NCI-H1048 (cell line): ENCODE measurements at regions not wholly inside any gene's neighbourhood (a gene's known extent, or its start where the extent isn't known, plus 50 kb on each side); places are given as distances from the start of the nearest gene placed in this dataset.

ENCODE experiments used
- DNase-seq: peaks from one replicate; lab custom pipeline; 2025; lab: John Stamatoyannopoulos, UW

GRCh38 chr6:139438775-139439174 lies 64.3 kb upstream of the CITED2 start:
- no peak for DNase-seq

DNA sequence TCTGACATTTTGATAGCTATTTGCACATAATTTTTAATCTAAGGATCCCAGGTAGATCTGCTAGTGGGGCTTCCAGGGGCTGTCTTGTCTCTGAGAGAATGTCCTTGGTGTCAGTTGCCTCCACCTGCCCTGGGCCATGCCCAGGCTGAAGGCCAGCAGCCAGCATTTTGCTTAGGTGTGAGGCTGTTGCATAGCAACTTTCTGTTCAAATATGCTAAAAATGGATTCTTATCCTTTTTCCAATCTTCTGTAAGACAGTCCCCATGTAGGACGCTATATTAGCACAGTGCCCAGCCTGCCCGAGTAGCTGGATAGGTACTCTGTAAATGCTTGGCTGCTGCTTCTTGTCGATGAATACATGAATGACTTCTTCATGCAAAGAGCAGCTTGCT lies 62.5 kb upstream of the CITED2 start:
- no peak for DNase-seq

- DNase-seq = peak; percentile 17
Observed at GRCh38 chr6:139436200-139436956, 61.9 kb upstream of the CITED2 start.

DNA sequence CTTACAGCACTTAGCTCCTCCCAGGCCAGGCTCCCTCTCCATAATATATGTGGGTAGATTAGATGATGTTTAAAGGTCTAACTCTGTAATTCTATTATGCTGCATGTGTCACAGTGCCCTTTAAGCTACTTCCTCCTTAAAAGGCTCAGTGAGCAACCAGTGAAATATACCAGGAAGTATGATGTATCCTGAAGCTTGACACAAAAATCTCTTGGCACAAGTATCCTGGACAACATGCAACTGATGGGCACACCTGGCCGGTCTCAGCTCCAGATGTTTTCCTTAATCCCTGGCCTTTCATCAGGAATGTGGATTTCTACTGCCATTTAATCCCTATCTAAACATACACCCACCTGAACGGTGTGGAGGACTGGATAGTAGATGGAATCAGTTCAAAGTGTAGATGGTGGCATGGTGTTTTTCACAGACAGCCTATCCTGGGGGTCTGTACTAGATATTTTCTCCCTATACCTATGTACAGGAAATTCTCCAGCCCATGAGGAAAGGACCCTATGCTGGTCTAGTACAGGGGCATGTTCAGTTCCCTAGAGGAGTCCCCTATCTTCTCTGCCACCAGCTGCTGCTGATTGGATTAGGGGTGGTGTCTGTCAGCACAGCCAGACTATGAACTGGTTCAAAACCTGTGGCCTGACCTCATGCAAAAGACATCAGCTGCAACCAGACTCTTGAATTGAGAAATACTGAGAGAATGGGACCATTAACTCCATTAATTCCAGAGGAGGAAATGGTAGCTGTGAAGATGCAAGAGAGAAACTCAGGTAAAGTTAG lies 59.4 kb upstream of the CITED2 start:
- no peak for DNase-seq

DNA sequence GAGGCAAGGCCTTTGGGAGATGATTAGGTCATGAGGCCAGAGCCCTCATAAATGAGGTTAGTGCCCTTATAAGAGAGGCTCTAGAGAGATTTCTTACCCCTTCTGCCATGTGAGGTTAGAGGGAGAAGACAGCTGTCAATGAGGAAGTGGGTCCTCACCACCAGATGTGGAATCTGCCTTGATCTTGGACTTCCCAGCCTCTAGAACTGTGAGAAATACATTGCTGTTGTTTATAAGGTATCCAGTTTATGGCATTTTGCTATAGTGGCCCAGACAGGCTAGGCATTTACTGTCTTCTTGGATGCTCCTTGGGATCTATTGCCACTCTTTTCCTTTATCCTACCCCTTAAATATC lies 57.1 kb upstream of the CITED2 start:
- DNase-seq = no peak

GRCh38 chr6:139430899-139431601 lies 56.6 kb upstream of the CITED2 start:
- DNase-seq = no peak

GRCh38 chr6:139429580-139430145 lies 55.2 kb upstream of the CITED2 start:
- no peak for DNase-seq

DNA sequence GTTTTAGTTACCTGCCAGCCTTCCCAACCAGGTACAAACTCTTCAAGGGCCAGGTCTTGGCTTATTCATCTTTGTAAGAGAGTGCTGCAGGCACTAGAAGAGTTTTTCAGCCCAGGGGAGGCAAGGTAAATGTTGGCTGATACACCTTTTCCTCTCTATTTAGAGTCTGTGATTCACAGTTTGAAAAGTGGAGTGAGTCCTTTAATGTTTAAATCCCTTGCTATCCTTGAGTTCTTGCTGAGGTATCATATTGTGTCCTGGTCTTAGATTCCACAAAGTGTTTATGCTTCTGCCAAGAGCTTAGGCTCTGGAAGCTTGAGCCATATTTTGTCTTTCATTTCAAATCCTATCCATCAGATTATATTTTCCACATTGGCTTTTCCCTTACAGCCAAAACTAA lies 52.8 kb upstream of the CITED2 start:
- no peak for DNase-seq

- DNase-seq = no peak
Observed at GRCh38 chr6:139426795-139427194, 52.3 kb upstream of the CITED2 start.

GRCh38 chr6:139425780-139426179 lies 51.3 kb upstream of the CITED2 start:
- DNase-seq = no peak

- no peak for DNase-seq
Observed at GRCh38 chr6:139423971-139424667, 49.7 kb upstream of the CITED2 start.
